GM10248 (cell line): ENCODE measurements at regions not wholly inside any gene's neighbourhood (a gene's known extent, or its start where the extent isn't known, plus 50 kb on each side); places are given as distances from the start of the nearest gene placed in this dataset.

Experiments used
- CTCF ChIA-PET: fragments of 300-600 bp; sonication (Branson Sonifier 250); formaldehyde crosslinking; extraction: SDS; loops from one replicate; lab custom pipeline; 2021; ENCODE audit warnings: antibody characterized with exemption; lab: Yijun Ruan, JAX
- POLR2A ChIA-PET: fragments of 350-650 bp; sonication (Branson Sonifier 250); formaldehyde crosslinking; extraction: SDS; loops from one replicate; lab custom pipeline; 2020; ENCODE audit warnings: antibody characterized with exemption; lab: Yijun Ruan, JAX
- DNase-seq: peaks from one replicate; pipeline ENCODE4 v3.0.0; 2012; ENCODE audit errors: extremely low spot score
- TF ChIP-seq, protein P1 (sequence below): IDR thresholded peaks from 2 replicates; pipeline ENCODE4 v1.5.1; 2012; ENCODE audit warnings: mild to moderate bottlenecking, low read depth; ENCODE audit errors: extremely low read depth, missing control alignments, control extremely low read depth

DNA sequence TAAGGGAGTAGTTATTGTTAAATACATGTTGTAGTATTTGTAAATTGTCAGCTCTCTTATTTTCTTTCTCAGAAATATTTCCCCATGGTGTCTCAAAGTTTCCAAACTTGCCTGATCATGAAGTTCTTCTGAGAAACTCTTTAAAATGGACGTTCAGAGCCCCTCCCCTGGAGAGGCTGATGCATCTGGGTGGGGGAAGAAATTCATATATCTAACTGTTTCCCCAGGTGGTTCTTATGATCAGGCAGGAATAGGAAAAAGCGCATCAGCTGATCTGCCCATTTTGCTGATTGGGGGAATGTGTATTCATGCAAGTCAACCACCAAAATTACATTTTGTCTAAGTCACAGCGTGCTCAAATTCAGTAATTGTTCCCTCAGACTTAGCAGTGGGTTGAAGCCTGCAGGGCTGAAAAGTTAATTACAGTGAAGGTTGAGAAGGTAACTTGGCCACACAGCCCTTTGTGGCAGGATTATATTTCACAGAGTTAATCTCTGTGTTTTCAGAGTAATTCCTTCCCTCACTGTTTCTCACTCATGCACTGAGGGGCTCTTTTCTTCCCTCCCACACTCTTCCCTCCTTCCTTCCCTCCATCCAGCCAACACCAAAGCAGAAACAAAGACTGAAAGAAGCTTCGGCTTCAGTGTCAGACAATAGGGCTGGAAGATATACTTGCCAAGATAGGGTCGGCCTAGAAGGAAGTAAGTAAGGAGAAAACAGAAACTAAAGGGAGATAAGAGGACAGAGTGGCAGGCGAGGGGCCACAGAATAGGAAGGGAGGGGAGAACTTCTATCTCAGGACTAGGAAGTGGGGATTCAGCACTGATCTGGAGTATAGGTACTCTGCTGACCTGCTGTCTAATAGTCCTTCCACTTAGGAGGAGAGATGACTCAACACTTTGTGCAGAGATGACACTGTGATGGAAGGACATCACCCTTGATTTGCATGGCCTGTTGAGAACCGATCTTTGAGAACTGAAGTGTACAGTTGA is 50.5 kb upstream of the STARD3NL start:
- peak; percentile 15 for DNase-seq
- TF ChIP-seq, protein P1, sequence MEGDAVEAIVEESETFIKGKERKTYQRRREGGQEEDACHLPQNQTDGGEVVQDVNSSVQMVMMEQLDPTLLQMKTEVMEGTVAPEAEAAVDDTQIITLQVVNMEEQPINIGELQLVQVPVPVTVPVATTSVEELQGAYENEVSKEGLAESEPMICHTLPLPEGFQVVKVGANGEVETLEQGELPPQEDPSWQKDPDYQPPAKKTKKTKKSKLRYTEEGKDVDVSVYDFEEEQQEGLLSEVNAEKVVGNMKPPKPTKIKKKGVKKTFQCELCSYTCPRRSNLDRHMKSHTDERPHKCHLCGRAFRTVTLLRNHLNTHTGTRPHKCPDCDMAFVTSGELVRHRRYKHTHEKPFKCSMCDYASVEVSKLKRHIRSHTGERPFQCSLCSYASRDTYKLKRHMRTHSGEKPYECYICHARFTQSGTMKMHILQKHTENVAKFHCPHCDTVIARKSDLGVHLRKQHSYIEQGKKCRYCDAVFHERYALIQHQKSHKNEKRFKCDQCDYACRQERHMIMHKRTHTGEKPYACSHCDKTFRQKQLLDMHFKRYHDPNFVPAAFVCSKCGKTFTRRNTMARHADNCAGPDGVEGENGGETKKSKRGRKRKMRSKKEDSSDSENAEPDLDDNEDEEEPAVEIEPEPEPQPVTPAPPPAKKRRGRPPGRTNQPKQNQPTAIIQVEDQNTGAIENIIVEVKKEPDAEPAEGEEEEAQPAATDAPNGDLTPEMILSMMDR: no peak
- POLR2A ChIA-PET: interaction anchor here (0.7 kb wide), 1 partner anchor 1702 kb away, joined by 6 read pairs; no protein-coding TSS in a partner anchor
- CTCF ChIA-PET: interaction anchor here (1.0 to 1.2 kb wide), 2 partner anchors 73 to 79 kb away, joined by 3 to 4 read pairs; no protein-coding TSS in a partner anchor
